ENCODE measurements at regions not wholly inside any gene's neighbourhood (a gene's known extent, or its start where the extent isn't known, plus 50 kb on each side); places are given as distances from the start of the nearest gene placed in this dataset.
A peak's percentile ranks its signal among the peaks of the same experiment; 100 is the strongest.

DNA sequence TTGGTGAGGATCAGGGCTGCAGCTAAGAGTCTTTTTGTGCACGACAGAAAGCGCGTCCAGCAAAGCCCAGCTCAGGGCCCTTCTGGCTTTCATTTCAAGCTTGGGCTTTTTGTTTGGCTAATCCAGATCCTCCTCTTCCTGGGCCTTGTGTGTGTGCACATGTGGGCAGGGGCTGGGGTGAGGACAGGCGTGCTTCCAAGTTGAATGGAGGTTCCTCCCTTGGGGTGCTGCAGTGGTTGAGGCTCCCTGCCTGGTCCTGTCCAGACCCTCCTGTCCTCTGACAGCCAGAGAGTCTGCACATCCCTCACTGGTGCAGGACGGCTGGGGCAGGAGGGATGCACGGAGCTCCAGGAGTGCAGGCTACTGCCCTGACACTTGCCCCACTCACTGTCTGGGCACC, 62.0 kb upstream of the NECTIN1 start:
- intact Hi-C loops (cut with DNase I): no loop called here
- DNase-seq: peak in 3 of 10 donors; percentile 3 to 82 (median 75)

DNA sequence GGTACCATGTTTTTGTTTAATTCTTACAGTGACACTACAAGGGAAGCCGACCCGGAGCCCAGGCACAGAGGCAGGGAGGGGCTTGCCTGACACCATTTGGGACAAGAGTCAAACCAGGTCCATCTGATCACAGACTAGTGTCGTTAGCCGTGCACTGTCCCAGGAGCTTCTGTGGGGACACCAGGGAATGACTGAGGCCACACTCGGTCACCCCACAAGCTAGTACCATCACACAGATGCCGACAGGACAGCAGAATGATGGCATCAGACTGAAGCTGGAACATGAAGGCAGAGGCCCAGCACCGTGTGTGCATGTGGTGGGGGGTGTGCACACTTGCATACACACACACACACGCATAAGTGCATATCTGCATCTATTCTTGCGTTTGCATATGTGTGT, 61.5 kb upstream of the NECTIN1 start:
- intact Hi-C loops (cut with DNase I): no loop called here
- peak in 3 of 10 donors; percentile 4 to 60 (median 58) for DNase-seq

DNA sequence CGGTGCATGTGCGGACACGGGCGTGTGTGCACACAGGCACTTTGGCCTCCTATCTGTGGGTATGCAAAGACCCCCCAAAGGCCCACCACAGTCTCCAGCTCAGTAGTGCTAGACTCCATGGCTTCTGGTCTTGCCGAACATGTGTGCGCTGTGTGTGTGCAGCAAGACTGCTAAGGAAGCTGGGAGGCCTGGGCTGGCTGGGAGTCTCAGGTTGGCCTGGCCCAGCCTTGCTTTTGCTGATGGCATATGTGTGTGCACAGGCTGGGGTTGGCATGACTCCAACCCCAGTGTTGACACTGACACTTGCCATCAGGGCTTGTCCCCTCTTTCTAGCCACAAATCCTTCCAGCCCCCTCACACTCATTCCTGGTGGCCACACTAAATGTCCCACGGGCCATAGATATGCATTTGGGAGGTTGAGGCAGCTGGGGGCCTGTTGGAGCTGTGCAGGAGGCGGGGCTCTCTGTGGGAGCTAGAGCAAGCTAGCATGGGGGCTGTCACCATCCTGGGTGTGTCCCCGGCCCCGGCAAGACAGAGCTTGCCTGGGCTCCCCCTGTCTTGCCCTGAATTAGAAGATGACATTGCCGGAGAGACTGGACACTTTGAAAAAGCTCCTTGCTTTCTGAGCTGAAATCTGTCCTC, 60.9 kb upstream of the NECTIN1 start:
- intact Hi-C loops (cut with DNase I): no loop called here
- peak in 2 of 10 donors; percentile 49 to 66 for DNase-seq

DNA sequence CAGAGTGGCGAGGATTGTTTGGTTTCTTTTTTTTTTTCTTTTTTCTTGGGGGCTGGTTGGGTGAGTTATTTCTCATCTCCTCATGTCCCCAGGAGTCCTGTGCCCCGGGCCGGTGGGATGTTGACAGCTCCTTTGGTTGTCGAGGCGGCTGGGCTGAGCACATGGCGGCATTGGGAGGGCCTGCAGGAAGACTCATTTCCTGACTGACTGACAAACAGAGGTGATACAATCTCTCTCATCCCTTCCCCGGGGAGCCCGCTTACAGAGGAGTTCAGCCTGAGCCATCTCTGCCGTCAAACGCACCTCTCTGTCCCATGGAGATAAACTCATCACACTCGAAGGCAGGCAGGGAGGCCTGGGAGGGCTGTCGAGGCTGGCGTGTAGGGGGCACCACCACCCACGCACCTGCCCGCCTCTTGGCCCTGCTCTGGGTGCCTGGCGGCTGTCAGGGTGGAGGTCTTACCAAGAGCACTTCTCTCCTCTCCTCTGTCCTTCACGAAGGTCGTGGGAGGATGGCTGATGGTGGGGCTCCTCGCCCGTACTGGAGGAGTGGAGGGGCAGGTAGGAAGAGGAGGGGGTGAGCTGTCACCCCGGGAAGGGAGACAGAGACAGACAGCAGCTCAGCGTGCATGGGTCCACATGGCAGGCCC, 60.0 kb upstream of the NECTIN1 start:
- intact Hi-C loops (cut with DNase I): no loop called here
- DNase-seq: peak in 2 of 10 donors; percentile 65 to 78

DNA sequence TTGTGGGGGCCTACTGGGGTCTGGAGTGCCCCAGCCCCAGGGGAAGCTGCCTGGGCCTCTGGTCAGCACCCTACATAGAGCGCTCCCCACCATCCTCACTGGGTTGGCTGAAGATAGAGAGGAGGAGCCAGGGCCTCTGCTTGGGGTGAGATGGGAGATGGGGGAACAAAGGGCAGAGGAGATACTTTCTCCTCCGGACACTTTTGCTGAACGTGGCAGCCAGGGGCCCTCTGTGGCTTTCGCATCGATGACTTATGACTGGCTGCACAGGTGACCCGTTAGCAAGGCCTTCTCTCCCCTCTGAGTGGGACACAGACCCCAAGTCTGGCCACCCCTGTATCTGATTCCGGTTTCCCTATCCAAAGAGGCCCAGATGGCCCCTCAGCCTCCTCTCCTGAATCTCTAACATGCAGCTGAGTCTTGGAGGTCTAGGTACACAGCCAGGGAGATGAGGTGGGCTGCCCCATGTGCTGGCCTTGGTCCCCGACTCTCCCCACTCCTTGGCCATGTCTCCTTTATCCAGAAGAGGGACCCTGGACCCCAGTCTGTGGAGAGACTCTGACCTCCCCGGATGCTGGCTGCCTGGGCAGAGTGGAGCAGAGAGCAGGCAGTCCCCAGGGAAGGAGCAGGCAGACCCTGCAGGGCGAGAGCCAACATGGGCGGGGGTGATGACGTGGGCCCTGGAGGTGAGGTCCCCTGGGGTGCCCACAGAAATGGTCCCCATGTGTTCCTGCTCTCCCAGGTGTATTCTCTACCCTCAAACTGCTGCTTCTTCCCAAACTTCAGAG, 59.3 kb upstream of the NECTIN1 start:
- intact Hi-C loops (cut with DNase I): no loop called here

DNA sequence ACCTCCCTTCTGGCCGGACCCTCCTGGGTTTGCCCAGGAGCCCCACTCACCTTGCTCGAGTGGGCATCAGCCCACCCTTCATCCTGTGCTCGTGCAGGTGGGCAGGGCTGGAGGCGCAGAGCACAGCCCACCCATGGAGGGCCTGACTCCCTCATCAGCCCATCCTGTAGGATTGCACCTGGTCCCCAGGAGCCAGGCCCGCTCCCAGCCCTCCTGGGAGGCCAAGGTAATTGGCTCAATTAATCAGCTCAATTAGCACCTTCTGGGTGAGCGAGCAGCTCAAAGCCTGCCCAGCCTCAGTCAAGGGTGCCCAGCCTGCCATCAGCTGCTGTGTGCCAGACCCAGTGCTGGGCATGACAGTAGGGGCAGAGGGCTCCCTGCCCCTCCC, 58.1 kb upstream of the NECTIN1 start:
- intact Hi-C loops (cut with DNase I): no loop called here

More for the DNA sequence above, 59.3 kb upstream of the NECTIN1 start:
- peak in 2 of 10 donors; percentile 73 to 75 for DNase-seq

DNA sequence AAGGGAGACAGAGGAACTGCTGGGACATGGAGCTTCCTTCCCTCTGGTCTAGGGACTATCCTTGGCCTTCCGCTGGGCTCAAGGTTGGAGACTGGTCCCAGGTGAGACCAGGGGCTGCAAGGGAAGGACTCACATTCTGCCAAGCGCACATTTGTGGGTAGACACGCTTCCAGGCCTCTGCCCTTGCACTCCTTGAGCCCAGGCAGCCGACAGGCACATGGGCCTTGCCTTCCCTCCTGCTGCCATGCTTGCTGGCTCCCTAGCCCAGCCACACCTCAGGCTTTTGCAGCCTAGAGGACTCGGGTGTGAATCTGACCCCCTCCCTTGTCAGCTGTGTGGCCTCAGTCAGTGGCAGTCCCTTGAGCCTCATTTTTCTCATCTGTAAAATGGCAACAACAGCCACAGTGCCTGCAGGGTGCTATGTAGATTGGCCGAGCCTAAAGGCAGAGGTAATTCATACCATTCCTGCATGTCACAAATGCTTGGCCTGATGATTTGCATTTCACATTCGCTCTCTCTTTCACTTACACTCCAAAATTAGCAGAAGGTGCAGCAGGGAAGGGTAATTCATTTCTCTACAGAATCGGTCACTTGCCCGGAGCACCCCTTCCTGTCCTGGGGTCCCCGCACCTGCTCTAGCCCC, 57.6 kb upstream of the NECTIN1 start:
- intact Hi-C loops (cut with DNase I): no loop called here
- peak in 2 of 10 donors; percentile 50 to 64 for DNase-seq

More for the DNA sequence above, 58.1 kb upstream of the NECTIN1 start:
- DNase-seq: peak in 2 of 10 donors; percentile 53 to 74

DNA sequence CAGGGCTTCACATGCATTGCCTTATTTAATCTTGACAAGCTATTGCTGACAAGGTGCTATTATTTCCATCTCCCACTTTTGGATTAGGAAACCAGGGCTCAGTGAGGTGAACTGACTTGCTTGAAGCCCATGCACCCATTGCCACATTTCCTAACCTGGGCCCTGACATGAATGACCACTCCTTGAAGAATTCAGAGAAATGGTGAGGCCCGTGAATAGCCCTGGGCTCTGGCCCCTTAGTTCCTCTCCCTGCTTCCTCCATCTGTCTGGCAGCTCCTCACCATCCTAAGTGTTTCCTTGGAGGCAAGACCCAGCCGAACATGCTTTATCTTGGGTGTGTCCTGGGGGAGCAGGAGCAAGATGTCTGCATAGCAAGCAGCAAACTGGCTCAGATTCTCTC, 56.1 kb upstream of the NECTIN1 start:
- peak in 3 of 10 donors; percentile 6 to 24 (median 8) for DNase-seq
- intact Hi-C loops (cut with DNase I): no loop called here

DNA sequence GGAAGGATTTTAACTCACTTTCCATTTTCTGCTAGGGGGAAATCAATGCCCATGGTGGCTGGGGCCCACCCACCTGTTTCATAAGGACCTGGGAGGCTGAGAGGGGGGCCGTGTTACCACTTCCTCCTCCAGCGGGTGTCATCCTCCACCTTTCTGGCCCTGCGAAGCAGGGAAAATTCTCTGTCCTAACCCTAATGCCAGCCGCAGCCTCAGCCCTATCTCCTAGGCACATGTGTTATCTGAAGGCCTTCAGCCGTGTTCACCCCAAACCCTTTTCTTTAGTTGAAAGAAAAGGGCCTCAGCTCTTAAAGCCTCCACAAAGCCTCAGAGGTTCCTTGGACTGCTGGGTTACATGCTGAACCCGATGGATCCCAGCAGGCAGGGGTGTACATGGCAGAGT, 55.4 kb upstream of the NECTIN1 start:
- intact Hi-C loops (cut with DNase I): no loop called here
- peak in 3 of 10 donors; percentile 13 to 30 (median 29) for DNase-seq

DNA sequence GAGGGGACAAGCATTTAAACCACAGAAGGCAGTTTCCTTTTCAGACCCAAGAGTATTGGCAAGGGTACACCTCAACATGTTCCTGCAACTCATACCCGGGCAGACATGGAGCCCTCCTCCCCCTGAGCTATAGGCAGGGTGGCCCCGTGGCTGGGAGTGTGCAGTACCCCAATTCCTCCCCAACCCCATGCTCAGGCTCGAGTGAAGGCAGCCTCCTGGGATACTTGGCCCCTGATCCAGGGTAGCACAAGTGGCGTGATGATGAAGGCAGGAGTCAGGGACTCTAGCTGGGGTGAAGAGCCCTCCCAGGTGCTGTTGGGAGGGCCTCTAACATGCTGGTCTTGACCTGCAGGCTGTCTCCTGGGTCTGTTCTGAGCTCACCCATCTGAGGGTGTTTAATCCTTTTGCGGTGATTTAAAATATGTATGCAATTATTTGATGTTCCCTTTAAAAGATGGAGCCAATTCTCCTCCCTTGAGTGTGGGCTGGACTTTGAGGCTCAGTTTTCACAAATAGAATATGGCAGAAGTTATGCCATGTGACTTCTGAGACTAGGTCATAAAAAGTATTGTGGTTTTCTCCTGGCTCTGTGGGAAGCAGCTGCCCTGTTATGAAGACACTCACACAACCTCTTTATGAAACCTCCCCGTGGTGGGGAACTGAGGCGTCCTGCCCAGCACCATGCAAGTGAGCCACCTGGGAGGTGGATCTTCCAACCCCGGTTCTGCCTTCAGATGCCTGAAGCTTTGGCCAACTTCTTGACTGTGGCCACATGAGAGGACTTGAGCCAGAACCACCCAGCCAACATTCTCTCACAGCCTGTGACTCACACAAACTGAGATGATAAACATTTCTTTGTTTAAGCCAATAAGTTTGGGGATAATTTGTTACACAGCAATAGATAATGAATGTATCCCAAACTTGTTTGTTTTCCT, 54.7 kb upstream of the NECTIN1 start:
- intact Hi-C loops (cut with DNase I): no loop called here
- DNase-seq: peak in 2 of 10 donors; percentile 61 to 66

DNA sequence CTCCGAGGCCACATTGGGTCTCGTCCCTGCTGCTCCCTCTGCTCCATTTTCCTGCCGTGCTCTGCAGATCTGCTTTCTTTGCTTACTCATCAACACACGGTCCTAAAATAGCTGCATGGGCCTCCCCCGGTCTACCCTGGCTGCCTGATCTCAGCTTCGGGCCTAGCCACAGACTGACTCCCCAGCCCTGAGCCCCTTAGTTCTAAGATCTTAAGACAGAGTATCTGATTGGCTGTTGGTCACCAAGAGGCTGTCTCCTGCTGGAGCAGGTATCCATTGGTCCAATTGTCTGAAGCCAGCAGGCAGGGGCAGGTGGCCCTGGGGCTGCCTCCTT, 53.7 kb upstream of the NECTIN1 start:
- intact Hi-C loops (cut with DNase I): no loop called here
- peak in 5 of 10 donors; percentile 31 to 92 (median 82) for DNase-seq

DNA sequence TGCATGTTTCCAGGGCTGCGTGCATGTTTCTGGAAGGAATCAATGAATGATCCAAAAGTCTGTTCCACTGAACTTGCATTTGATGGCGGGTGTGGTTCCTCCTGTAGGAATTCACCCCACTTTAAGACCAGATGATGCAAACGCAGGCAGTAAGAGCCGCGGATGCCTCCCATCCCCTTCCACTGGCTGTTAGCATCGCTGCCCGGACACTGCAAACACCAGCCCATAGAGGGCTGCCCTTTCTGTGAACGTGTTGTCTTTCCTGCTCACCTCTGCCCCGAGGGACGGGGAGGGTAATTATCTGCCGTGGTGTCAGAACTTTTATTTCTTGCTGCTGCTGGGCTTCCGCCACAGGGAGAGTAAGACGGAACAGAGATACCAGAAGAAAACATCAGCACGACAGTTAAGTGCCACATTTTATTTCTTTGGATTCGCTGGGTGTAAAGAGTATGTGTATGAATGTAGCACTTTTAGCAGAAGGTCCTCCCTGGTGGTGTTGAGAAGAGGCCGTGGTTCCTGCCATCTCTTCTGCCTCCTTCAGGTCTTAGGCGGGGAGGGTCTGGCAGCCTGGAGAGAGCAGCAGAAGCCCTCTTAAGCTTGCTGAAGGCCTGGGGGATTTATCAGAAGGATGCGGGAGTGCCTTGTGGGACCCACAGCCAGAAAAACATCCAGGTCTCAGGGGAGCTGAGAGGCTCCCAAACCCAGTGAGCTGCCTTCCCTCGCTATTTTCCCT, 53.2 kb upstream of the NECTIN1 start:
- intact Hi-C loops (cut with DNase I): no loop called here
- peak in 2 of 10 donors; percentile 38 to 58 for DNase-seq

DNA sequence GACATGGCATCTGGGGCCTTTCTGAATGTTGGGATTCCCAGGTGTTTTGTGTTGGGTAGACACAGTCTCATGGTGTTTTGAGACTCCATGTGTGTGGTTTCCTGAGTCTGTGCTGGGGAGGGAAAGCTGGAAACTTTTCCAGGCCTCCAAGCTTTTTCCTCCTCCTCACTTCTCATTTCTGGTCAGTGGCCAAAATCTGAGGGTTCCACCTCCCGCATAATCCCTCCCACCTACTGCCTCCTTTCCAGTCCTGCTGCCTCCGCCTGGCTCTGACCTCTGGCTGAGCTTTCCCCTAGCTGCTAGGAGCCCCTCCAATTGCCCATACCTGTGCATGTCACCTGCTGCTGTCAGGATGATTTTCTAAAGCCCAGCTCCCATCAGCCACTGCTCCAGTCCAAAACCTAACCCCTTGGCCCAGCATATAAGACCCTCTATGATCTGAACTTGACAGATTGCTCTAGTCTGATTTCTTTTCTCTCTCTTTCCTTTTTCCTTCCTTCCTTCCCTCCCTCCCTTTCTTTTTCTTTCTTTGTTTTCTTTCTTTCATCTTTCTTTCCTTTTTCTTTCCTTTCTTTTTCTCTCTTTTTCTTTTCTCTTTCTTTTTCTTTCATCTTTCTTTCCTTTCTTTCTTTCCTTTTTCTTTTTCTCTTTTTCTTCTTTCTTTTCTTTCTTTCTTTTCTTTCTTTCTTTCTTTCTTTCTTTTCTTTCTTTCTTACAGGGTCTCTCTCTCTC, 51.4 kb upstream of the NECTIN1 start:
- intact Hi-C loops (cut with DNase I): no loop called here
- DNase-seq: peak in 2 of 10 donors; percentile 34 to 40

DNA sequence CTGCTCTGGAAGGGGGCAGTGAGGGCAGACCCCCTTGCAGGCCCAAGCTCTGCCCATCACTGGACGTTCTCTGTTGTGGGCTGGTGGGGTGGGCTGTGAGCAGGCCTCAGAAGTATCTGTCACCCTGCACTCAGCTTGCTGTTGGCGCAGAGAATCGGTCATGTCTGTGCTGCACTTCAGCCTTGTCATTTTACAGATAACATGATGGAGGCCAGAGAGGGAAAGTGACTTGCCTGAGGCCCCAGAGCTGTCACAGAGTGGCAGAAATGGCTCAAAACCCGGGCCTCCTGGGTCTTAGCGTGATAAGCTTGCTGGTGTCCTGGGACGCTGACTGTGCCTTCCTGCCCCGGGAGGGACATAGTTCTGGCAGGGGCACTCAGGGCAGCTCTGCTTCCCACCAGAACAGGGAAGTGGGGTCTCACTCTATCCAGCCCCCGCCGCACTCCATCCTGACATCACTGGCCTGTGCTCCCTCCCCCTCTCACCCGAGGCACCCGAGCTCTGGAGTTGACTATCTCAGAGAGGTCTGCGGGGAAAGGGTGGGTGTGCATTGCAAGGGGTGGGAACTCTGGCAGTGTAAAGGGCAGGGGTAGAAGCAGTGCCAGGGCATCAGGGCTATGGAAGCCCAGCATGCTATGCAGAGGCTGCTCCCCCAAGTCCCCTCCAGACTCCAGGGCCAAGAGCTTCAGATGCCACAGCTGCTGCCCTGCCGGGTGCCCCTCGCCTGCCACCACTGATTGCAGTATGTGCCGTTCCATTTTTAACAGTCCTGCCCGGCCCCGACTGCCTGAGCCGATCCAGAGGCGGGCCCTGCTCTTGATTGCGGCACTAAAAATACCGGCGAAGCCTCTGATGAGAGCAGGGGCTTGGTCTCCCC, 50.4 kb upstream of the NECTIN1 start:
- peak in 2 of 10 donors; percentile 83 to 89 for DNase-seq
- intact Hi-C loops (cut with DNase I): no loop called here
